ENCODE measurements at regions not wholly inside any gene's neighbourhood (a gene's known extent, or its start where the extent isn't known, plus 50 kb on each side); places are given as distances from the start of the nearest gene placed in this dataset.

DNA sequence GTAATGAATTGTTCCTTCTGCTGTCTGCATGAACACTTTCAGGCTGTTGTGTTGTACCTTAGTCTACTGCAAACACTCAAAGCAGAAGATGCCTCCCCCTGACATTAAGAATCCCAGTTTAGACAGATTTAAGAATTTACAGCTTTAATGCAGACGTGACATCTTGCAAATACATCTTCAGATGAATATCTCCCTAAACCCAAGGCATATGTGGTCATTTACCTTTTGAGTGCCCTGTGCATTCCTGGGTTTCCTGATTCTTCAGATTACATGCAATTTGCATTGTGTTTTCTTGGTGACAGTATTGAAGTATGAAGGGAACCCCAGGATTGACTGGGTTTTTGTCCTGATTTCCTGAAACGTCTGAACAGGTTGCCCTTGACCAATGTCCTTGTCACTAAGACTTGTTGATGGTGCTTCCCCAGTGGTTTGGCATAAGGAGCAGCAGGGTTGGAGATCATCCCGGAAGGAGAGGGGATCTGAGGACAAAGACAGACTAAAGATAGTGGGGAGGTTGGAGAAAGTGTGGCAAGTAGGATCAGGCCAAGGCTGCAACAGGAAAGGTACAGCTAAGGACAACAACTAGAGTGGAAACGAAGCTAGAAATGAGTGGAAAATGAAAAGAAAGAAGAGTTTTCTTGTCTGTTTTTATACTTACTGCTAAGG, 123.8 kb upstream of the RHOBTB1 start:
- TF ChIP-seq, protein P1, sequence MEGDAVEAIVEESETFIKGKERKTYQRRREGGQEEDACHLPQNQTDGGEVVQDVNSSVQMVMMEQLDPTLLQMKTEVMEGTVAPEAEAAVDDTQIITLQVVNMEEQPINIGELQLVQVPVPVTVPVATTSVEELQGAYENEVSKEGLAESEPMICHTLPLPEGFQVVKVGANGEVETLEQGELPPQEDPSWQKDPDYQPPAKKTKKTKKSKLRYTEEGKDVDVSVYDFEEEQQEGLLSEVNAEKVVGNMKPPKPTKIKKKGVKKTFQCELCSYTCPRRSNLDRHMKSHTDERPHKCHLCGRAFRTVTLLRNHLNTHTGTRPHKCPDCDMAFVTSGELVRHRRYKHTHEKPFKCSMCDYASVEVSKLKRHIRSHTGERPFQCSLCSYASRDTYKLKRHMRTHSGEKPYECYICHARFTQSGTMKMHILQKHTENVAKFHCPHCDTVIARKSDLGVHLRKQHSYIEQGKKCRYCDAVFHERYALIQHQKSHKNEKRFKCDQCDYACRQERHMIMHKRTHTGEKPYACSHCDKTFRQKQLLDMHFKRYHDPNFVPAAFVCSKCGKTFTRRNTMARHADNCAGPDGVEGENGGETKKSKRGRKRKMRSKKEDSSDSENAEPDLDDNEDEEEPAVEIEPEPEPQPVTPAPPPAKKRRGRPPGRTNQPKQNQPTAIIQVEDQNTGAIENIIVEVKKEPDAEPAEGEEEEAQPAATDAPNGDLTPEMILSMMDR (conservative IDR thresholded peaks at IDR 0.05; ENCODE audit: low read depth, low read length), result no peak
- no peak for TF ChIP-seq EZH2 (IDR thresholded peaks at IDR 0.05; ENCODE audit: low read length, unreplicated experiment)
- no peak for TF ChIP-seq EZH2phosphoT487 (IDR thresholded peaks at IDR 0.05; ENCODE audit: borderline replicate concordance, low read length)
